H1 (cell line): ENCODE measurements at regions not wholly inside any gene's neighbourhood (a gene's known extent, or its start where the extent isn't known, plus 50 kb on each side); places are given as distances from the start of the nearest gene placed in this dataset.

Experiments
- CEBPB ChIP-seq: IDR thresholded peaks from 2 replicates; pipeline ENCODE4 v1.6.1; 2012; ENCODE audit warnings: low read depth, low read length
- PHF8 ChIP-seq: fragments of 200-600 bp; sonication (generic); conservative IDR thresholded peaks from 2 replicates; pipeline ENCODE4 v1.7.1; 2012; ENCODE audit warnings: low read depth, mild to moderate bottlenecking, inconsistent platforms, low read length, moderate library complexity

DNA sequence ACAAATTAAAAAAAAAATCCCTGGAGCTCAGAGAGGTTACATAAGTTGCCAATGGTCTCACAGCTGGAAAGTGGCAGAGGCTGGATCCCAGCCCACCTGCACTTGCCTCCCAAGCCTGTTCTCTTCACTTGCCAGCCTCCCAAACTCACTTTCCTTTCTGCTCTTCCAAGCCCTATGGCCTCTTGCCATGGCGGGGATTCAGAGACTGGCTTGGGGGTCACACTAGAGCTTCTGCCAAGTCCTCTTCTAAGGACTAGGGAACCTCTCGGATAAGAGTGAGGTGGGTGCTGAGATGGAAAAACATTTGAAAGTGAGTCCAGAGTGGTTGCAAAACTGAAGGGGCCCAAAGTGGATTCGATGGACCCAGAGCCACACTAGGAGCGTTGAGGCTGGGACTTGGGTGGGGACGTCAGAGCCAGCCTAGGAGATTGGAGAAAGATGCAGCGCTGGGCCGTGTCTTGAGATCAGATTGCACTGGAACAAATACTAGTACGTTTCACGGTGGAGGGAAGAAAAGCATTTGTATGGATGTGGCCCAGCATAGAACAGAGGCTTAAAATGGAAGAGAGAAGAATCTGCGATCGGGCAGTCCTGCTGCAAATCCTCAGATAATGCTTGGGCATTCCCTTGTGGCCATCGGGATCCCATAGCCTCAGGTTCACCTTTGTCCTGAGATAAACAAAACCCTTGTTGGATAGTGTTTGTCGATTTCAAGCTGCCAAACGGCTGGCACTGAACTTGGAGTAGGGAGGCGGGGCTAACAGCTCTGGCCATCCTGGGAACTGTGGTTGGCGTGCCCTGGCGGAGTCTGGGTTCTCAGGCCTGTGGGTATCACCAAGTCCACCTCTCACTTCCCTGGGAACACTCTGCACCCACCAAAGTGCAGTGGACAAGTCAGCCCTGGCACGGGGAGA lies 84.8 kb downstream of the ING1 start (continued):
- TF ChIP-seq PHF8 (no peak), CEBPB (no peak)
